ENCODE measurements at regions not wholly inside any gene's neighbourhood (a gene's known extent, or its start where the extent isn't known, plus 50 kb on each side); places are given as distances from the start of the nearest gene placed in this dataset.

DNA sequence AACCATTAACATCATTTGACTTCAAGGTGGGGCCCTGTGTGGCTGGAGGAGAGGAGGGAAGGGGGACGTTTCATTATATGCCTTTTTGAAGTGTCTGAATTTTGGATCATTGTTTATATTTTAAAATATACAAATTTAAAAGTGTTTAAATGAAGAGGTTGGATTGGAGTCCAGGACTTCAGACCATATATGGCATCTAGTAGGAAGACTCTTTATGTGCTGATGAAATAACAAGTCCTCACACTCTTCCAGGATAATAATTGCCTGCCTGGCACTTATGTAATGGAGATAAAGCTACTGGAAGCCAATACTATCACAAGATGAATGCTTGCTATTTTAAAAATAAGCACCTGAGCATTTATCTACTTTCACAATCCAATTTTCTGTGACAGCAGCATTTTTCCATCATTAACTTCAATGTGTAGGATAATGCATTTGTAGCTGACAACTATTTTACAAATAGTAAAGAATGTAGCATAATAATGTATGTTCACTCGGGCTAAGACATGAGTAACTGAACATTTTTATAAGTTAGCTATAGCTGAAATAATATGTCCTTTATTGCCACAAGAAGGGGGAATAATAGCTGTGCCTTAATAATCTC is 188.4 kb downstream of the MTCL1 start:
- ChIA-PET POLR2A (no interaction called here), CTCF (no interaction called here)
- TF ChIP-seq FOXA1 (IDR thresholded peaks at IDR 0.05) (no peak), L3MBTL2 (conservative IDR thresholded peaks at IDR 0.05) (no peak), ZNF384 (IDR thresholded peaks at IDR 0.05) (no peak), LEF1 (IDR thresholded peaks at IDR 0.05; ENCODE audit: borderline replicate concordance) (no peak), SP1 (IDR thresholded peaks at IDR 0.05) (no peak), PKNOX1 (IDR thresholded peaks at IDR 0.05) (no peak), SUZ12 (IDR thresholded peaks at IDR 0.05) (no peak), BHLHE40 (IDR thresholded peaks at IDR 0.05; ENCODE audit: borderline replicate concordance) (no peak), FOXM1 (IDR thresholded peaks at IDR 0.05; ENCODE audit: borderline replicate concordance) (no peak), ELF4 (IDR thresholded peaks at IDR 0.05) (no peak), FOXK2 (IDR thresholded peaks at IDR 0.05) (no peak), TARDBP (IDR thresholded peaks at IDR 0.05) (no peak), CTBP1 (IDR thresholded peaks at IDR 0.05; ENCODE audit: borderline replicate concordance) (no peak), HDGF (IDR thresholded peaks at IDR 0.05; ENCODE audit: borderline replicate concordance) (no peak), NFRKB (IDR thresholded peaks at IDR 0.05) (no peak), ARNT (IDR thresholded peaks at IDR 0.05) (no peak)
- no peak for DNase-seq (ENCODE audit: extremely low spot score)

DNA sequence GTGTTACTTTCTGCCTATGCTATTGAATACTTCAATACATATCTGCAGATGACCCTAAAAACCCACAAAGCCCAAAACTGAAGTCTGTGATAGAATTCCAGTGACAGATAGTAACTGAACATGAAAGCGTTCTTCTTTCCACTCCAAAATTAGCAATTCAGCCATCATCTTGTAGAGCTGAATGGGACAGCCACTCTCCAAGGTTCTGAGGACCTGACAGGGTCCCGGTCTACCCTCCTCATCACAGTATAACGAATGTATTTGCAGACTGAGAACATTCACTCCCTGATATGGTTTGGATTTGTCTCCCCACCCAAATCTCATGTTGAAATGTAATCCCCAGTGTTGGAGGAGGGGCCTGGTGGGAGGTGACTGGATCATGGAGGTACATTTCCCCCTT is 189.5 kb downstream of the MTCL1 start:
- no peak for DNase-seq (ENCODE audit: extremely low spot score)
- POLR2A ChIA-PET: no interaction called here
- TF ChIP-seq ELF4 (IDR thresholded peaks at IDR 0.05): no peak
- no peak for TF ChIP-seq NFRKB (IDR thresholded peaks at IDR 0.05)
- TF ChIP-seq FOXM1 (IDR thresholded peaks at IDR 0.05; ENCODE audit: borderline replicate concordance): no peak
- TF ChIP-seq BHLHE40 (IDR thresholded peaks at IDR 0.05; ENCODE audit: borderline replicate concordance): no peak
- TF ChIP-seq L3MBTL2 (conservative IDR thresholded peaks at IDR 0.05): no peak
- no peak for TF ChIP-seq ZNF384 (IDR thresholded peaks at IDR 0.05)
- no peak for TF ChIP-seq HDGF (IDR thresholded peaks at IDR 0.05; ENCODE audit: borderline replicate concordance)
- TF ChIP-seq FOXA1 (IDR thresholded peaks at IDR 0.05): no peak
- TF ChIP-seq TARDBP (IDR thresholded peaks at IDR 0.05): no peak
- CTCF ChIA-PET: no interaction called here

DNA sequence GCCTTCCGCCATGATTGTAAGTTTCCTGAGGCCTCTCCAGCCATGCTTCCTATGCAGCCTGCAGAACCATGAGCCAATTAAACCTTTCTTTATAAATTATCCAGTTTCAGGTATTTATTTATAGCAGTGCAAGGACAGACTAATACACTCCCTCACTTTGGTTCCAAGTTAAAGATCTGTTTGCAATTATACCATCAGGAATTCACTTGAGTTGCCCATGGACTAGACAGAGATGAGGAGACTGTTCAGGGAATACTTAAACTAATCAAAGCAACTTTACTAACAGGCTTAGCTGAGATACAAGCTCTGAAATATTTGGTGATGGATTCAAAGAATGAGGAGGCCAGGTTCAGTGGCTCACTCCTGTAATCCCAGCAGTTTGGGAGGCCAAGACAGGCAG is 190.0 kb downstream of the MTCL1 start:
- DNase-seq (ENCODE audit: extremely low spot score): no peak

GRCh38 chr18:8895987-8896619 is 190.7 kb downstream of the MTCL1 start:
- TF ChIP-seq LEF1 (IDR thresholded peaks at IDR 0.05; ENCODE audit: borderline replicate concordance) (no peak), ELF4 (IDR thresholded peaks at IDR 0.05) (no peak), FOXK2 (IDR thresholded peaks at IDR 0.05) (no peak), SP1 (IDR thresholded peaks at IDR 0.05) (no peak), L3MBTL2 (conservative IDR thresholded peaks at IDR 0.05) (no peak), FOXA1 (IDR thresholded peaks at IDR 0.05) (no peak), CTBP1 (IDR thresholded peaks at IDR 0.05; ENCODE audit: borderline replicate concordance) (no peak), ARNT (IDR thresholded peaks at IDR 0.05) (no peak), BHLHE40 (IDR thresholded peaks at IDR 0.05; ENCODE audit: borderline replicate concordance) (no peak), PKNOX1 (IDR thresholded peaks at IDR 0.05) (no peak)
- ChIA-PET POLR2A (no interaction called here), CTCF (no interaction called here)
- DNase-seq (ENCODE audit: extremely low spot score): no peak

More for the DNA sequence above, 190.0 kb downstream of the MTCL1 start:
- TF ChIP-seq TARDBP (IDR thresholded peaks at IDR 0.05): no peak
- no peak for TF ChIP-seq ARNT (IDR thresholded peaks at IDR 0.05)
- no peak for TF ChIP-seq CTBP1 (IDR thresholded peaks at IDR 0.05; ENCODE audit: borderline replicate concordance)
- no peak for TF ChIP-seq L3MBTL2 (conservative IDR thresholded peaks at IDR 0.05)
- TF ChIP-seq SUZ12 (IDR thresholded peaks at IDR 0.05): no peak
- no peak for TF ChIP-seq ZNF384 (IDR thresholded peaks at IDR 0.05)
- TF ChIP-seq FOXA1 (IDR thresholded peaks at IDR 0.05): no peak
- ChIA-PET CTCF (no interaction called here), POLR2A (no interaction called here)

DNA sequence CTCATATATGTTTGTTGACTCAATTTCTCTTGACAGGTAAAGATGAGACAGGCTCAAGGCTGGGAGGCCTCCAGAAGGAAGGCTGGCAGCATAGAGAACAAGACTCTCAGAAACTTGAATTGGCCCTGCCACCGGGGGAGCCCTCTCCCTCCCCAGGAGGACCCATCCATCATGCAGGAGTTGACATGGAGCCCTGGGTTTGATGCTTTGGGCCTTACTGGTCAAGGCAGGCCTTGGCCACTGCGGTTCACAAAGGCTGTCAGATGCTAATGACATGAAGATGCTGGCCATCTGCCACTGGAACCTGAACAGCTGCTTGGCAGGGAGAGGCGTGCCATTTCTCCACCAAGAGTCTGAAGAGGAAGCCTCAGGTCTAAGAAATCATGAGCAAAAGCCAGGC is 193.6 kb downstream of the MTCL1 start:
- DNase-seq (ENCODE audit: extremely low spot score): no peak
- TF ChIP-seq ELF4 (IDR thresholded peaks at IDR 0.05): no peak
- TF ChIP-seq PKNOX1 (IDR thresholded peaks at IDR 0.05): peak; percentile 26; the same call in 1 of the 2 replicates
- no peak for TF ChIP-seq CTBP1 (IDR thresholded peaks at IDR 0.05; ENCODE audit: borderline replicate concordance)
- ChIA-PET POLR2A (no interaction called here), CTCF (no interaction called here)

DNA sequence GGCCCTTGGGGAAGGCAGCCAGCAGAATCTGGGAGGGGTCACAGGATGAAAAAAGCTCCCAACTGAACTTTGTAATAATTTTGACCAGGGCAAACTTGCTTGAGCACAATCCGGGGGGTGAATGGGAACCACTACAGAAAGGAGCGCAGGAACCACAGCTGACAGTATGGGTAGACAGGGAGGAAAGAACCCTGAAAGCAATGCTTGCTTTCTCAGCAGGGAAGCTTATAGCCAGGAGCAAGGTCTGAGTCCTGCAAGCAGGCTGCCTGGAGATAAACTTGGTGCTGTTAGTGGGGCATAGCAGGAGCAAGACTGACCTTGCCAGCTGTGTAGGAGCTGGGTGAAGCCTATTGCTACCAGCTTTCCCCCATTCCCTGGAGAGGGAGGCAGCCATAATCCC is 195.2 kb downstream of the MTCL1 start:
- TF ChIP-seq SP1 (IDR thresholded peaks at IDR 0.05): no peak
- no peak for TF ChIP-seq NFRKB (IDR thresholded peaks at IDR 0.05)
- TF ChIP-seq CTBP1 (IDR thresholded peaks at IDR 0.05; ENCODE audit: borderline replicate concordance): no peak
- TF ChIP-seq FOXM1 (IDR thresholded peaks at IDR 0.05; ENCODE audit: borderline replicate concordance): no peak
- TF ChIP-seq L3MBTL2 (conservative IDR thresholded peaks at IDR 0.05): no peak
- no peak for TF ChIP-seq PKNOX1 (IDR thresholded peaks at IDR 0.05)
- no peak for TF ChIP-seq HDGF (IDR thresholded peaks at IDR 0.05; ENCODE audit: borderline replicate concordance)
- no peak for TF ChIP-seq FOXK2 (IDR thresholded peaks at IDR 0.05)
- TF ChIP-seq SUZ12 (IDR thresholded peaks at IDR 0.05): no peak
- TF ChIP-seq ELF4 (IDR thresholded peaks at IDR 0.05): no peak
- no peak for TF ChIP-seq ARNT (IDR thresholded peaks at IDR 0.05)
- TF ChIP-seq BHLHE40 (IDR thresholded peaks at IDR 0.05; ENCODE audit: borderline replicate concordance): no peak
- CTCF ChIA-PET: no interaction called here
- POLR2A ChIA-PET: interaction anchor here (1.3 kb wide), 1 partner anchor 9 kb away, joined by 3 read pairs; no protein-coding TSS in a partner anchor
- DNase-seq (ENCODE audit: extremely low spot score): no peak
